NCI-H2171 (cell line): ENCODE measurements at regions not wholly inside any gene's neighbourhood (a gene's known extent, or its start where the extent isn't known, plus 50 kb on each side); places are given as distances from the start of the nearest gene placed in this dataset.
"Not testable (repeated sequence)": the region's sequence is repeated elsewhere in the genome, so short reads cannot be mapped to it uniquely, and the experiment has no call there.

Experiments used
- DNase-seq: peaks from one replicate; lab custom pipeline; 2025; lab: John Stamatoyannopoulos, UW

- DNase-seq: not testable (repeated sequence)
Observed at GRCh38 chr4:130772966-130773365, 1677.0 kb downstream of the C4orf33 start.

- no peak for DNase-seq
Observed at GRCh38 chr4:130808492-130808891, 1712.5 kb downstream of the C4orf33 start.

- no peak for DNase-seq
Observed at GRCh38 chr4:130812117-130812765, 1716.3 kb downstream of the C4orf33 start.

- no peak for DNase-seq
Observed at GRCh38 chr4:130814896-130815295, 1718.9 kb downstream of the C4orf33 start.

GRCh38 chr4:130820448-130820847, 1724.5 kb downstream of the C4orf33 start:
- no peak for DNase-seq

GRCh38 chr4:130825284-130825683, 1729.3 kb downstream of the C4orf33 start:
- no peak for DNase-seq

- peak; percentile 8 for DNase-seq
Observed at GRCh38 chr4:130850019-130850524, 1754.1 kb downstream of the C4orf33 start.

GRCh38 chr4:130851107-130851506, 1755.2 kb downstream of the C4orf33 start:
- DNase-seq: no peak

- DNase-seq: no peak
Observed at GRCh38 chr4:130851932-130852331, 1756.0 kb downstream of the C4orf33 start.

GRCh38 chr4:130855533-130855932, 1759.6 kb downstream of the C4orf33 start:
- DNase-seq: peak; percentile 8

GRCh38 chr4:130859991-130860390, 1764.0 kb downstream of the C4orf33 start:
- no peak for DNase-seq

- DNase-seq: no peak
Observed at GRCh38 chr4:130896920-130897319, 1801.0 kb downstream of the C4orf33 start.

GRCh38 chr4:130901321-130901720, 1805.4 kb downstream of the C4orf33 start:
- DNase-seq: no peak

- DNase-seq: peak; percentile 4
Observed at GRCh38 chr4:130922955-130923354, 1827.0 kb downstream of the C4orf33 start.

- peak; percentile 1 for DNase-seq
Observed at GRCh38 chr4:130955520-130955919, 1859.6 kb downstream of the C4orf33 start.

- DNase-seq: no peak
Observed at GRCh38 chr4:130985371-130985770, 1889.4 kb downstream of the C4orf33 start.

GRCh38 chr4:130995988-130996387, 1900.0 kb downstream of the C4orf33 start:
- no peak for DNase-seq

- no peak for DNase-seq
Observed at GRCh38 chr4:131001371-131001770, 1905.4 kb downstream of the C4orf33 start.

- DNase-seq: no peak
Observed at GRCh38 chr4:131002132-131002531, 1906.2 kb downstream of the C4orf33 start.

- DNase-seq: no peak
Observed at GRCh38 chr4:131006388-131006787, 1910.4 kb downstream of the C4orf33 start.

GRCh38 chr4:131011961-131012360, 1916.0 kb downstream of the C4orf33 start:
- DNase-seq: not testable (repeated sequence)

- no peak for DNase-seq
Observed at GRCh38 chr4:131013226-131013625, 1917.3 kb downstream of the C4orf33 start.

GRCh38 chr4:131026771-131027170, 1930.8 kb downstream of the C4orf33 start:
- DNase-seq: no peak

GRCh38 chr4:131044368-131044767, 1948.4 kb downstream of the C4orf33 start:
- no peak for DNase-seq
